WTC11 (cell line): ENCODE measurements at regions not wholly inside any gene's neighbourhood (a gene's known extent, or its start where the extent isn't known, plus 50 kb on each side); places are given as distances from the start of the nearest gene placed in this dataset.

Source experiments
- ETV6 ChIP-seq: sonication (generic); formaldehyde crosslinking; IDR thresholded peaks from 2 replicates; pipeline ENCODE4 v1.8.1; 2022; ENCODE audit warnings: mild to moderate bottlenecking, missing genetic modification reagents
- IRF1 ChIP-seq: sonication (generic); formaldehyde crosslinking; IDR thresholded peaks from 2 replicates; pipeline ENCODE4 v1.8.0; 2023; ENCODE audit warnings: missing genetic modification reagents
- JUN ChIP-seq: sonication (generic); formaldehyde crosslinking; IDR thresholded peaks from 2 replicates; pipeline ENCODE4 v1.8.0; 2023; ENCODE audit warnings: mild to moderate bottlenecking, missing genetic modification reagents
- NFATC4 ChIP-seq: fragments of 250-450 bp; sonication (Bioruptor Pico); IDR thresholded peaks from 2 replicates; pipeline ENCODE4 v1.9.0; 2021; ENCODE audit warnings: mild to moderate bottlenecking
- NFYB ChIP-seq: sonication (generic); formaldehyde crosslinking; conservative IDR thresholded peaks from 2 replicates; pipeline ENCODE4 v1.8.0; 2022; ENCODE audit warnings: low read depth, missing genetic modification reagents
- NR2C2 ChIP-seq: sonication (generic); formaldehyde crosslinking; IDR thresholded peaks from 2 replicates; pipeline ENCODE4 v1.8.0; 2022; ENCODE audit warnings: mild to moderate bottlenecking, missing genetic modification reagents
- SOX15 ChIP-seq: fragments of 250-450 bp; sonication (Bioruptor Pico); IDR thresholded peaks from 2 replicates; pipeline ENCODE4 v1.9.0; 2021; ENCODE audit warnings: mild to moderate bottlenecking
- ZNF121 ChIP-seq: sonication (generic); formaldehyde crosslinking; IDR thresholded peaks from 2 replicates; pipeline ENCODE4 v1.8.0; 2023; ENCODE audit warnings: missing genetic modification reagents
- TF ChIP-seq, protein P1 (sequence below): sonication (generic); formaldehyde crosslinking; IDR thresholded peaks from 2 replicates; pipeline ENCODE4 v1.8.1; 2023; ENCODE audit warnings: mild to moderate bottlenecking, moderate library complexity, missing genetic modification reagents
- TF ChIP-seq, protein P2 (sequence below): fragments of 200-600 bp; IDR thresholded peaks from 2 replicates; pipeline ENCODE4 v1.8.0; 2022; ENCODE audit warnings: antibody characterized with exemption
- TF ChIP-seq, protein P3 (sequence below): sonication (generic); formaldehyde crosslinking; IDR thresholded peaks from 2 replicates; pipeline ENCODE4 v1.8.1; 2022; ENCODE audit warnings: low read depth, mild to moderate bottlenecking, moderate library complexity, missing genetic modification reagents, borderline replicate concordance
- TF ChIP-seq, protein P4 (sequence below): sonication (generic); formaldehyde crosslinking; IDR thresholded peaks from 2 replicates; pipeline ENCODE4 v1.8.0; 2022; ENCODE audit warnings: mild to moderate bottlenecking, missing genetic modification reagents
- TF ChIP-seq, protein P5 (sequence below): sonication (generic); formaldehyde crosslinking; IDR thresholded peaks from 2 replicates; pipeline ENCODE4 v1.8.1; 2023; ENCODE audit warnings: mild to moderate bottlenecking, missing genetic modification reagents, borderline replicate concordance
- TF ChIP-seq, protein P6 (sequence below): sonication (generic); formaldehyde crosslinking; IDR thresholded peaks from 2 replicates; pipeline ENCODE4 v1.8.1; 2022; ENCODE audit warnings: mild to moderate bottlenecking, moderate library complexity, missing genetic modification reagents

DNA sequence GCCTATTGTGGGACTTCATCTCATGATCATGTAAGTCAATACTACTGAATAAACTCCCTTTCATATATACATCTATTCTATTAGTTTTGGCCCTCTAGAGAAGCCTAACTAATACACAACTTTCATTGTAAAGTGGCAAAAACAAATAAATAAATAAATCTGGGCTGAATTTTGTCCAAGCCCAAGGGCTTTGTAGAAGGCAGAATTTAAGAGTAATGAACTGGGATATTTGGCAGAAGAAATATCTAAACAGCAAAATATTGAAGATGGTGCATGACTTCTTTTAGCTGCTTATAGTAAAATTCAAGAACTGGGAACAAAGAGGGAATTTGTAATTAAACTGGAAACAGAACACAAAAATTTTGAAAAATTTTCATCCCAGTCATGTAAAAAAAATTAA lies 246.7 kb upstream of the GULP1 start:
- TF ChIP-seq JUN (CRISPR knock-in tag) (no peak), NFYB (CRISPR knock-in tag) (no peak), NFATC4 (CRISPR knock-in tag) (no peak), NR2C2 (CRISPR knock-in tag) (no peak), IRF1 (CRISPR knock-in tag) (no peak), SOX15 (CRISPR knock-in tag) (no peak), ZNF121 (CRISPR knock-in tag) (no peak), ETV6 (no peak)
- TF ChIP-seq, protein P1, sequence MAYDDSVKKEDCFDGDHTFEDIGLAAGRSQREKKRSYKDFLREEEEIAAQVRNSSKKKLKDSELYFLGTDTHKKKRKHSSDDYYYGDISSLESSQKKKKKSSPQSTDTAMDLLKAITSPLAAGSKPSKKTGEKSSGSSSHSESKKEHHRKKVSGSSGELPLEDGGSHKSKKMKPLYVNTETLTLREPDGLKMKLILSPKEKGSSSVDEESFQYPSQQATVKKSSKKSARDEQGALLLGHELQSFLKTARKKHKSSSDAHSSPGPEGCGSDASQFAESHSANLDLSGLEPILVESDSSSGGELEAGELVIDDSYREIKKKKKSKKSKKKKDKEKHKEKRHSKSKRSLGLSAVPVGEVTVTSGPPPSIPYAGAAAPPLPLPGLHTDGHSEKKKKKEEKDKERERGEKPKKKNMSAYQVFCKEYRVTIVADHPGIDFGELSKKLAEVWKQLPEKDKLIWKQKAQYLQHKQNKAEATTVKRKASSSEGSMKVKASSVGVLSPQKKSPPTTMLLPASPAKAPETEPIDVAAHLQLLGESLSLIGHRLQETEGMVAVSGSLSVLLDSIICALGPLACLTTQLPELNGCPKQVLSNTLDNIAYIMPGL (CRISPR knock-in tag) = no peak
- TF ChIP-seq, protein P2, sequence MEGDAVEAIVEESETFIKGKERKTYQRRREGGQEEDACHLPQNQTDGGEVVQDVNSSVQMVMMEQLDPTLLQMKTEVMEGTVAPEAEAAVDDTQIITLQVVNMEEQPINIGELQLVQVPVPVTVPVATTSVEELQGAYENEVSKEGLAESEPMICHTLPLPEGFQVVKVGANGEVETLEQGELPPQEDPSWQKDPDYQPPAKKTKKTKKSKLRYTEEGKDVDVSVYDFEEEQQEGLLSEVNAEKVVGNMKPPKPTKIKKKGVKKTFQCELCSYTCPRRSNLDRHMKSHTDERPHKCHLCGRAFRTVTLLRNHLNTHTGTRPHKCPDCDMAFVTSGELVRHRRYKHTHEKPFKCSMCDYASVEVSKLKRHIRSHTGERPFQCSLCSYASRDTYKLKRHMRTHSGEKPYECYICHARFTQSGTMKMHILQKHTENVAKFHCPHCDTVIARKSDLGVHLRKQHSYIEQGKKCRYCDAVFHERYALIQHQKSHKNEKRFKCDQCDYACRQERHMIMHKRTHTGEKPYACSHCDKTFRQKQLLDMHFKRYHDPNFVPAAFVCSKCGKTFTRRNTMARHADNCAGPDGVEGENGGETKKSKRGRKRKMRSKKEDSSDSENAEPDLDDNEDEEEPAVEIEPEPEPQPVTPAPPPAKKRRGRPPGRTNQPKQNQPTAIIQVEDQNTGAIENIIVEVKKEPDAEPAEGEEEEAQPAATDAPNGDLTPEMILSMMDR = no peak
- TF ChIP-seq, protein P3, sequence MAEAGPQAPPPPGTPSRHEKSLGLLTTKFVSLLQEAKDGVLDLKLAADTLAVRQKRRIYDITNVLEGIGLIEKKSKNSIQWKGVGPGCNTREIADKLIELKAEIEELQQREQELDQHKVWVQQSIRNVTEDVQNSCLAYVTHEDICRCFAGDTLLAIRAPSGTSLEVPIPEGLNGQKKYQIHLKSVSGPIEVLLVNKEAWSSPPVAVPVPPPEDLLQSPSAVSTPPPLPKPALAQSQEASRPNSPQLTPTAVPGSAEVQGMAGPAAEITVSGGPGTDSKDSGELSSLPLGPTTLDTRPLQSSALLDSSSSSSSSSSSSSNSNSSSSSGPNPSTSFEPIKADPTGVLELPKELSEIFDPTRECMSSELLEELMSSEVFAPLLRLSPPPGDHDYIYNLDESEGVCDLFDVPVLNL (CRISPR knock-in tag) = no peak
- TF ChIP-seq, protein P4, sequence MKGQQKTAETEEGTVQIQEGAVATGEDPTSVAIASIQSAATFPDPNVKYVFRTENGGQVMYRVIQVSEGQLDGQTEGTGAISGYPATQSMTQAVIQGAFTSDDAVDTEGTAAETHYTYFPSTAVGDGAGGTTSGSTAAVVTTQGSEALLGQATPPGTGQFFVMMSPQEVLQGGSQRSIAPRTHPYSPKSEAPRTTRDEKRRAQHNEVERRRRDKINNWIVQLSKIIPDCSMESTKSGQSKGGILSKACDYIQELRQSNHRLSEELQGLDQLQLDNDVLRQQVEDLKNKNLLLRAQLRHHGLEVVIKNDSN = no peak
- TF ChIP-seq, protein P5, sequence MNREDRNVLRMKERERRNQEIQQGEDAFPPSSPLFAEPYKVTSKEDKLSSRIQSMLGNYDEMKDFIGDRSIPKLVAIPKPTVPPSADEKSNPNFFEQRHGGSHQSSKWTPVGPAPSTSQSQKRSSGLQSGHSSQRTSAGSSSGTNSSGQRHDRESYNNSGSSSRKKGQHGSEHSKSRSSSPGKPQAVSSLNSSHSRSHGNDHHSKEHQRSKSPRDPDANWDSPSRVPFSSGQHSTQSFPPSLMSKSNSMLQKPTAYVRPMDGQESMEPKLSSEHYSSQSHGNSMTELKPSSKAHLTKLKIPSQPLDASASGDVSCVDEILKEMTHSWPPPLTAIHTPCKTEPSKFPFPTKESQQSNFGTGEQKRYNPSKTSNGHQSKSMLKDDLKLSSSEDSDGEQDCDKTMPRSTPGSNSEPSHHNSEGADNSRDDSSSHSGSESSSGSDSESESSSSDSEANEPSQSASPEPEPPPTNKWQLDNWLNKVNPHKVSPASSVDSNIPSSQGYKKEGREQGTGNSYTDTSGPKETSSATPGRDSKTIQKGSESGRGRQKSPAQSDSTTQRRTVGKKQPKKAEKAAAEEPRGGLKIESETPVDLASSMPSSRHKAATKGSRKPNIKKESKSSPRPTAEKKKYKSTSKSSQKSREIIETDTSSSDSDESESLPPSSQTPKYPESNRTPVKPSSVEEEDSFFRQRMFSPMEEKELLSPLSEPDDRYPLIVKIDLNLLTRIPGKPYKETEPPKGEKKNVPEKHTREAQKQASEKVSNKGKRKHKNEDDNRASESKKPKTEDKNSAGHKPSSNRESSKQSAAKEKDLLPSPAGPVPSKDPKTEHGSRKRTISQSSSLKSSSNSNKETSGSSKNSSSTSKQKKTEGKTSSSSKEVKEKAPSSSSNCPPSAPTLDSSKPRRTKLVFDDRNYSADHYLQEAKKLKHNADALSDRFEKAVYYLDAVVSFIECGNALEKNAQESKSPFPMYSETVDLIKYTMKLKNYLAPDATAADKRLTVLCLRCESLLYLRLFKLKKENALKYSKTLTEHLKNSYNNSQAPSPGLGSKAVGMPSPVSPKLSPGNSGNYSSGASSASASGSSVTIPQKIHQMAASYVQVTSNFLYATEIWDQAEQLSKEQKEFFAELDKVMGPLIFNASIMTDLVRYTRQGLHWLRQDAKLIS (CRISPR knock-in tag) = no peak
- TF ChIP-seq, protein P6, sequence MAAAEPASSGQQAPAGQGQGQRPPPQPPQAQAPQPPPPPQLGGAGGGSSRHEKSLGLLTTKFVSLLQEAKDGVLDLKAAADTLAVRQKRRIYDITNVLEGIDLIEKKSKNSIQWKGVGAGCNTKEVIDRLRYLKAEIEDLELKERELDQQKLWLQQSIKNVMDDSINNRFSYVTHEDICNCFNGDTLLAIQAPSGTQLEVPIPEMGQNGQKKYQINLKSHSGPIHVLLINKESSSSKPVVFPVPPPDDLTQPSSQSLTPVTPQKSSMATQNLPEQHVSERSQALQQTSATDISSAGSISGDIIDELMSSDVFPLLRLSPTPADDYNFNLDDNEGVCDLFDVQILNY = no peak
